ENCODE measurements at regions not wholly inside any gene's neighbourhood (a gene's known extent, or its start where the extent isn't known, plus 50 kb on each side); places are given as distances from the start of the nearest gene placed in this dataset.

- TF ChIP-seq CTCF (IDR thresholded peaks at IDR 0.05) (no peak), ZFX (IDR thresholded peaks at IDR 0.05; ENCODE audit: borderline replicate concordance) (no peak)
Observed at GRCh38 chr6:68052234-68052633, 582.8 kb upstream of the ADGRB3 start.
